Neural cell (in vitro differentiated cells): ENCODE measurements at regions not wholly inside any gene's neighbourhood (a gene's known extent, or its start where the extent isn't known, plus 50 kb on each side); places are given as distances from the start of the nearest gene placed in this dataset.

ENCODE experiments used
- H2AFZ ChIP-seq: fragments of 200-600, 300-800 bp; sonication (generic), shearing (Covaris generic); 2 replicates; pipeline ENCODE4 v1.6.0; 2014; ENCODE audit warnings: low read depth, mild to moderate bottlenecking, antibody characterized with exemption, low read length, moderate library complexity
- H3F3A ChIP-seq: fragments of 200-600 bp; shearing (Covaris generic); 2 replicates; pipeline ENCODE4 v1.6.1; 2016; ENCODE audit warnings: mild to moderate bottlenecking, moderate library complexity, mixed read lengths, antibody characterized with exemption, low read length; ENCODE audit not compliant: insufficient read depth, poor library complexity, severe bottlenecking
- H3K27ac ChIP-seq: fragments of 200-600, 300-800 bp; sonication (generic), shearing (Covaris generic); 2 replicates; pipeline ENCODE4 v1.5.1; 2014; ENCODE audit warnings: mild to moderate bottlenecking, low read length, moderate library complexity
- H3K27me3 ChIP-seq: fragments of 300-800, 200-600 bp; sonication (generic), shearing (Covaris generic); 2 replicates; pipeline ENCODE4 v1.6.0; 2014; ENCODE audit warnings: mild to moderate bottlenecking, low read depth, low read length, moderate library complexity; ENCODE audit not compliant: insufficient read depth
- H3K36me3 ChIP-seq: fragments of 300-800, 200-600 bp; sonication (generic), shearing (Covaris generic); 2 replicates; pipeline ENCODE4 v1.5.1; 2014; ENCODE audit warnings: mild to moderate bottlenecking, antibody characterized with exemption, low read length, moderate library complexity; ENCODE audit not compliant: insufficient read depth
- H3K4me2 ChIP-seq: fragments of 300-800, 200-600 bp; sonication (generic), shearing (Covaris generic); 2 replicates; pipeline ENCODE4 v1.6.0; 2014; ENCODE audit warnings: mild to moderate bottlenecking, low read length
- H3K4me3 ChIP-seq: fragments of 300-800, 200-600 bp; sonication (generic), shearing (Covaris generic); 2 replicates; pipeline ENCODE4 v1.5.1; 2014; ENCODE audit warnings: mild to moderate bottlenecking, low read length, moderate library complexity
- H3K79me2 ChIP-seq: fragments of 200-600 bp; shearing (Covaris generic); replicated peaks from 2 replicates; pipeline ENCODE4 v1.6.0; 2014; ENCODE audit warnings: mild to moderate bottlenecking, low read length, moderate library complexity; ENCODE audit not compliant: insufficient read depth
- H3K9ac ChIP-seq: fragments of 300-800, 200-600 bp; sonication (generic), shearing (Covaris generic); 2 replicates; pipeline ENCODE4 v1.6.1; 2016; ENCODE audit warnings: mild to moderate bottlenecking, low read length, mixed read lengths
- H3K9me2 ChIP-seq: fragments of 200-600 bp; shearing (Covaris generic); 2 replicates; pipeline ENCODE4 v1.6.1; 2016; ENCODE audit warnings: mild to moderate bottlenecking, low read length, mixed read lengths; ENCODE audit not compliant: insufficient read depth
- H3K9me3 ChIP-seq: fragments of 200-600, 300-800 bp; sonication (generic), shearing (Covaris generic); 2 replicates; pipeline ENCODE4 v1.6.1; 2016; ENCODE audit warnings: mild to moderate bottlenecking, mixed run types, low read length, moderate library complexity, mixed read lengths
- H4K20me1 ChIP-seq: fragments of 200-600 bp; shearing (Covaris generic); 2 replicates; pipeline ENCODE4 v1.6.1; 2016; ENCODE audit warnings: mild to moderate bottlenecking, mixed run types; ENCODE audit not compliant: insufficient read depth
- CTCF ChIP-seq: fragments of 450-650 bp; IDR thresholded peaks from 2 replicates; pipeline ENCODE4 v1.5.1; 2014; ENCODE audit warnings: antibody characterized with exemption, mild to moderate bottlenecking, moderate library complexity; ENCODE audit not compliant: poor library complexity, severe bottlenecking
- EP300 ChIP-seq: fragments of 450-650 bp; conservative IDR thresholded peaks from 2 replicates; pipeline ENCODE4 v1.6.1; 2014; ENCODE audit warnings: antibody characterized with exemption, mild to moderate bottlenecking, moderate library complexity; ENCODE audit not compliant: poor library complexity, severe bottlenecking
- EZH2 ChIP-seq: fragments of 200-600, 300-800 bp; shearing (Covaris generic), sonication (generic); IDR thresholded peaks from 2 replicates; pipeline ENCODE4 v1.6.1; 2014; ENCODE audit warnings: antibody characterized with exemption, low read length, borderline replicate concordance, mild to moderate bottlenecking; ENCODE audit not compliant: insufficient read depth, poor library complexity, severe bottlenecking
- MXI1 ChIP-seq: fragments of 450-650 bp; conservative IDR thresholded peaks from 2 replicates; pipeline ENCODE4 v1.6.1; 2014; ENCODE audit warnings: antibody characterized with exemption, mild to moderate bottlenecking; ENCODE audit not compliant: poor library complexity, severe bottlenecking
- POLR2AphosphoS5 ChIP-seq: IDR thresholded peaks from 2 replicates; pipeline ENCODE4 v1.6.1; 2012
- RAD21 ChIP-seq: fragments of 450-650 bp; conservative IDR thresholded peaks from 2 replicates; pipeline ENCODE4 v1.6.1; 2014; ENCODE audit warnings: antibody characterized with exemption, mild to moderate bottlenecking, moderate library complexity
- REST ChIP-seq: IDR thresholded peaks from 2 replicates; pipeline ENCODE4 v1.6.1; 2012; ENCODE audit warnings: borderline replicate concordance
- SMC3 ChIP-seq: fragments of 450-650 bp; conservative IDR thresholded peaks from 2 replicates; pipeline ENCODE4 v1.6.1; 2014; ENCODE audit warnings: antibody characterized with exemption, mild to moderate bottlenecking, moderate library complexity; ENCODE audit not compliant: poor library complexity
- TAF1 ChIP-seq: IDR thresholded peaks from 2 replicates; pipeline ENCODE4 v1.6.1; 2012; ENCODE audit warnings: low read depth

- no peaks in the 10 kb centered on the region for H3K27me3 ChIP-seq
- no peak overlapping the region for H3K4me2 ChIP-seq
- no peaks in the 10 kb centered on the region for H3K36me3 ChIP-seq
- no peaks in the 10 kb centered on the region for H3K9me2 ChIP-seq
- TF ChIP-seq MXI1, result no peak
- no peak for TF ChIP-seq EZH2
- no peak for TF ChIP-seq EP300
- TF ChIP-seq REST, result no peak
- TF ChIP-seq CTCF, result no peak
- no peak for TF ChIP-seq POLR2AphosphoS5
- no peak for TF ChIP-seq SMC3
- no peak overlapping the region for H2AFZ ChIP-seq
- no peaks in the 10 kb centered on the region for H3F3A ChIP-seq
- H4K20me1 ChIP-seq, result no peaks in the 10 kb centered on the region
- H3K9me3 ChIP-seq, result peaks cover 9% of the 10 kb centered on the region
- H3K4me3 ChIP-seq, result no peak overlapping the region
- H3K79me2 ChIP-seq, result no peaks in the 10 kb centered on the region
- no peak overlapping the region for H3K9ac ChIP-seq
- H3K27ac ChIP-seq, result no peak overlapping the region
Measured at GRCh38 chr2:240347373-240347940, 88.0 kb upstream of the GPC1 start.

- TF ChIP-seq MXI1 (no peak), EP300 (no peak), EZH2 (no peak), TAF1 (no peak), REST (no peak), RAD21 (no peak), SMC3 (no peak), CTCF (no peak), POLR2AphosphoS5 (no peak)
- Histone ChIP-seq H3K27me3 (no peaks in the 10 kb centered on the region), H3K9ac (no peak overlapping the region), H4K20me1 (no peaks in the 10 kb centered on the region), H3K27ac (no peak overlapping the region), H2AFZ (no peak overlapping the region), H3K9me2 (no peaks in the 10 kb centered on the region), H3K79me2 (no peaks in the 10 kb centered on the region), H3K36me3 (no peaks in the 10 kb centered on the region), H3K4me2 (no peak overlapping the region), H3F3A (no peaks in the 10 kb centered on the region), H3K4me3 (no peak overlapping the region), H3K9me3 (peaks cover 9% of the 10 kb centered on the region)
Measured at GRCh38 chr2:240347949-240348500, 87.4 kb upstream of the GPC1 start.
